DND-41 (cell line): ENCODE measurements at regions not wholly inside any gene's neighbourhood (a gene's known extent, or its start where the extent isn't known, plus 50 kb on each side); places are given as distances from the start of the nearest gene placed in this dataset.

Experiments used
- ATAC-seq: fragments of 200-7000 bp; cut with Tn5 transposase; 3 replicates; pipeline ENCODE4 v1.9.1; 2021; ENCODE audit warnings: low read depth; ENCODE audit not compliant: insufficient read depth
- DNase-seq: peaks from one replicate; pipeline ENCODE4 v3.0.0-alpha.2; 2020
- H2AFZ ChIP-seq: 2 replicates; pipeline ENCODE4 v1.6.0; 2012; ENCODE audit warnings: low read depth, low read length
- H3K27ac ChIP-seq: 2 replicates; pipeline ENCODE4 v1.5.1; 2012; ENCODE audit warnings: low read length, inconsistent platforms
- H3K27me3 ChIP-seq: fragments of 200-600 bp; sonication (generic); 2 replicates; pipeline ENCODE4 v1.6.0; 2012; ENCODE audit warnings: low read length, mild to moderate bottlenecking, inconsistent platforms; ENCODE audit not compliant: insufficient read depth, poor library complexity
- H3K36me3 ChIP-seq: 2 replicates; pipeline ENCODE4 v1.5.1; 2012; ENCODE audit warnings: low read length, inconsistent platforms; ENCODE audit not compliant: insufficient read depth
- H3K4me1 ChIP-seq: 2 replicates; pipeline ENCODE4 v1.5.1; 2012; ENCODE audit warnings: mild to moderate bottlenecking, low read length; ENCODE audit not compliant: insufficient read depth
- H3K4me2 ChIP-seq: 2 replicates; pipeline ENCODE4 v1.6.0; 2012; ENCODE audit warnings: mild to moderate bottlenecking, moderate library complexity, low read length, inconsistent platforms; ENCODE audit not compliant: insufficient read depth
- H3K4me3 ChIP-seq, 2 experiments: fragments of 200-600 bp in 1 of 2; shearing (Covaris generic) in 1 of 2; 2 replicates each; pipeline ENCODE4 v1.5.1; 2012 to 2016; ENCODE audit warnings: inconsistent platforms in 2 of 2, low read length in 2 of 2, mild to moderate bottlenecking in 2 of 2, low read depth in 1 of 2, moderate library complexity in 1 of 2
- H3K79me2 ChIP-seq: 2 replicates; pipeline ENCODE4 v1.6.0; 2012; ENCODE audit warnings: low read length, inconsistent platforms; ENCODE audit not compliant: insufficient read depth
- H3K9ac ChIP-seq: 2 replicates; pipeline ENCODE4 v1.6.0; 2012; ENCODE audit warnings: low read depth, mild to moderate bottlenecking, inconsistent platforms, low read length, moderate library complexity
- H3K9me3 ChIP-seq: 2 replicates; pipeline ENCODE4 v1.5.1; 2012; ENCODE audit warnings: low read length, moderate library complexity, mild to moderate bottlenecking, inconsistent platforms; ENCODE audit not compliant: insufficient read depth, severe bottlenecking
- H4K20me1 ChIP-seq: 2 replicates; pipeline ENCODE4 v1.6.0; 2012; ENCODE audit warnings: low read length; ENCODE audit not compliant: insufficient read depth
- CTCF ChIP-seq: IDR thresholded peaks from 2 replicates; pipeline ENCODE4 v1.5.1; 2012; ENCODE audit warnings: borderline replicate concordance, low read length, moderate library complexity, mild to moderate bottlenecking; ENCODE audit not compliant: poor library complexity, severe bottlenecking; ENCODE audit errors: extremely low read depth
- EZH2 ChIP-seq: IDR thresholded peaks from 3 replicates; pipeline ENCODE4 v1.6.1; 2012; ENCODE audit warnings: borderline replicate concordance, low read depth, mild to moderate bottlenecking, moderate library complexity, low read length, inconsistent platforms; ENCODE audit not compliant: severe bottlenecking

DNA sequence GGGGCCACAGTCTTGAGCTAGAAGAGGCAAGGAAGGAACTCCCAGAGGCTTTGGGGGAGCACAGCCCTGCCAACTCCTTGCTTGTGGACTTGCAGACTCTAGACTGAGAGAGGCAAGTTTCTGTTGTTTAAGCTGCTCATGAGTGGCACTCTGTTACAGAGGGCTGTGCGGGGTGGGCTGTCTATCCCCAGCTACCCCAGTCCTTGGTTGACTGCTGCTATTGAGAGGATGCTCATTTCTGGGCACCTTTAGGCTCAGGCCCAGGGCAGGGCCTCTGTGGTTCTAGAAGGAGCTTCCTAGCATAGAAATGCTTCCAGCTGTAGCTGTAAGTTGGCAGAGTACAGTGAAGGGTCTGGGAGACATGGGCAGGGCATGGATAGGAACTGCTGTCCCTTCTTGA, 151.3 kb upstream of the GGTLC1 start:
- Histone ChIP-seq H3K4me2 (no peak overlapping the region), H3K4me3 (no peak overlapping the region), H4K20me1 (no peaks in the 10 kb centered on the region), H3K36me3 (no peaks in the 10 kb centered on the region), H3K9ac (no peak overlapping the region), H2AFZ (no peak overlapping the region), H3K4me1 (peaks cover 5% of the 10 kb centered on the region; the same call in 1 of the 2 replicates), H3K27me3 (no peaks in the 10 kb centered on the region), H3K79me2 (no peaks in the 10 kb centered on the region), H3K27ac (no peak overlapping the region), H3K9me3 (peaks cover 24% of the 10 kb centered on the region)
- DNase-seq (no peak), ATAC-seq (no peak)
- TF ChIP-seq EZH2: no peak
- no peak for TF ChIP-seq CTCF

- H3K36me3 ChIP-seq: no peaks in the 10 kb centered on the region
- no peak overlapping the region for H3K27ac ChIP-seq
- H2AFZ ChIP-seq: no peak overlapping the region
- no peaks in the 10 kb centered on the region for H3K27me3 ChIP-seq
- peaks cover 5% of the 10 kb centered on the region; the same call in 1 of the 2 replicates for H3K4me1 ChIP-seq
- no peak overlapping the region for H3K4me2 ChIP-seq
- H4K20me1 ChIP-seq: no peaks in the 10 kb centered on the region
- H3K79me2 ChIP-seq: no peaks in the 10 kb centered on the region
- H3K9me3 ChIP-seq: peaks cover 24% of the 10 kb centered on the region
- no peak overlapping the region for H3K9ac ChIP-seq
- no peak for DNase-seq
- H3K4me3 ChIP-seq: no peak overlapping the region
- no peak for ATAC-seq
- no peak for TF ChIP-seq EZH2
- TF ChIP-seq CTCF: no peak
These were observed 150.4 kb upstream of the GGTLC1 start for GRCh38 chr20:24138951-24139350.

- Histone ChIP-seq H3K4me3 (no peak overlapping the region), H3K4me2 (no peak overlapping the region), H3K36me3 (no peaks in the 10 kb centered on the region), H3K27me3 (no peaks in the 10 kb centered on the region), H3K9me3 (peaks cover 24% of the 10 kb centered on the region), H3K79me2 (no peaks in the 10 kb centered on the region), H3K9ac (no peak overlapping the region), H3K27ac (no peak overlapping the region), H2AFZ (no peak overlapping the region), H3K4me1 (peaks cover 5% of the 10 kb centered on the region; the same call in 1 of the 2 replicates), H4K20me1 (no peaks in the 10 kb centered on the region)
- DNase-seq (no peak), ATAC-seq (no peak)
- TF ChIP-seq CTCF (no peak), EZH2 (no peak)
These were observed 149.7 kb upstream of the GGTLC1 start for GRCh38 chr20:24138196-24138857.
